IPS DF 19.7 (cell line): ENCODE measurements at regions not wholly inside any gene's neighbourhood (a gene's known extent, or its start where the extent isn't known, plus 50 kb on each side); places are given as distances from the start of the nearest gene placed in this dataset.

Experiments used
- DNase-seq: peaks from one replicate; pipeline ENCODE4 v3.0.0-alpha.2; 2013; ENCODE audit warnings: low read depth, low spot score

DNA sequence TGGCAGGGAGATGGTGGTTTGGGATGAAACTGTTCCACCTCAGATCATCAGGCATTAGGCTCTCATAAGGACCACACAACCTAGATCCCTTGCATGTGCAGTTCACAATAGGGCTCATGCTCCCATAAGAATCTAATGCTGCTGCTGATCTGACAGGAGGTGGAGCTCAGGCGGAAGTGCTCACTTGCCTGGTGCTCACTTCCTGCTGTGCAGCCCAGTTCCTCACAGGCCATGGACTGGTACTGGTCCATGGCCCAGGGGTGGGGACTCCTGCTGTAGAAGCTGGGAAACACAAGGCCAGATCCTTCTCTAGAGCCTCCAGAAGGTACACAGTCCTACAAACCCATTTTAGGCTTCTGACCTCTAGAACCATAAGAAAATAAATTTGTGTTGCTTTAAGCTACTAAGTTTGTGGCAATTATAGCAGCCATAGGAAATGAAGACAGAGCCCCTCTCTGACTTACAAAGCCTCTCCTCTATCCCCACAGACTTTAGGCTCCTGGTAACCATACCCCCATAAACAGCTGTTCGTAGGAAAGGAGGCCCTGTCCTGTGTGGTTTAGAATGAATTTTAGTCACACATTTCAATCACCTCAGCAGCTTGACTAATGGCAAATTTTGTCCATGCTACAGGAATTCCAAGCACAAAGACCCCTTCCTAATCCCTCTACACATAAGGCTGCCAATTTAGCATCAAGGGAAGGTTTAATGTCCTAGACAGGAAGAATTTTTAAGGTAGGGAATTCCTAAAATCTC lies 206.1 kb upstream of the PHYHIPL start:
- no peak for DNase-seq

DNA sequence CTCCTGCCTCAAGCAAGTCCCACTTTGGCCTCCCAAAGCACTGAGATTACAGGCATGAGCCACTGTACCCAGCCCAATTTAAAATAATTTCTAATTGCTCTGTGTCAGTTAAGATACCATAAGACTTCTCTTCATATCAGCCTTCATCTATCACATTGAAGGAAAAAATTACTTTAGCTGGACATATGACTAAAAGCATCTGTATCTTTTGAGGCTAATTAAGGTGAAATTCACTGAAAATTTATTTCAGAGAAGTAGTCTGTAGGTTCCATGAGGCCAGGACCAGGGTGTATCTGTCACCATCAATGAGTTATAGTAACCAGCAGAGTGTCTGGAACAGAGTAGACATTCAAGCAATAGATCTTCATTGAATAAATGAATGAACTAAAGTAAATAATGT lies 205.2 kb upstream of the PHYHIPL start:
- no peak for DNase-seq

DNA sequence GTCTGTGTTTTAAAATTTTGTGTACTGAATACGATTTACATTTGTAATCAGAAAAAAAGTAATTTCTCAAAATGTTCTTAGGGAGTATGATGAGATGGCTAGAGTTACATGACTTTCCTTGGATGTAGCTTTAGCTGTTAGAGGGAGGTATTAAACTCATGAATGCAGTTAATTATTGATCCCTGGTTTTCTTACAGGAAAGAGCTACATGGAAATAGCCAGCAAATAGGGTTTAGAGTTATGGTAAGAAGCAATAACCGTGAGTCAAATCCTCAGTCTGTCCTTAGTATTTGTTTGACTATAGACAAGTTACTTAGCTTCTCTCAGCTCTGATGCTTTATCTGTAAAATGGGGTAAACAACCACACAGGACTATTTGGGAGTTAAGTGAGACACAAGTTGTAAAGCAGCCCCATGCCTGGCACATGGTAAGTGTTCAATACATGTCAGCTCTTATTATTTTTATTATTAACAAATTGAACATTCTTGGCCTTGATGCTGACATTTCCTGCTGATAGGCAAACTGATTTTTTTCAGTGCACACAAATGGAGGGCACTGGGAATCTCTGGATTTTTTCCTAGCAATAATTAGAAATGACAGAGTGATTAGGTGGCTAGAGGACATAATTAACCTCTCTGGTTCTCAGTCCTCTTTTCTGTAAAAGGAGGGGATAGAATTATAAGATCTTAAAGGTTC lies 204.5 kb upstream of the PHYHIPL start:
- no peak for DNase-seq

DNA sequence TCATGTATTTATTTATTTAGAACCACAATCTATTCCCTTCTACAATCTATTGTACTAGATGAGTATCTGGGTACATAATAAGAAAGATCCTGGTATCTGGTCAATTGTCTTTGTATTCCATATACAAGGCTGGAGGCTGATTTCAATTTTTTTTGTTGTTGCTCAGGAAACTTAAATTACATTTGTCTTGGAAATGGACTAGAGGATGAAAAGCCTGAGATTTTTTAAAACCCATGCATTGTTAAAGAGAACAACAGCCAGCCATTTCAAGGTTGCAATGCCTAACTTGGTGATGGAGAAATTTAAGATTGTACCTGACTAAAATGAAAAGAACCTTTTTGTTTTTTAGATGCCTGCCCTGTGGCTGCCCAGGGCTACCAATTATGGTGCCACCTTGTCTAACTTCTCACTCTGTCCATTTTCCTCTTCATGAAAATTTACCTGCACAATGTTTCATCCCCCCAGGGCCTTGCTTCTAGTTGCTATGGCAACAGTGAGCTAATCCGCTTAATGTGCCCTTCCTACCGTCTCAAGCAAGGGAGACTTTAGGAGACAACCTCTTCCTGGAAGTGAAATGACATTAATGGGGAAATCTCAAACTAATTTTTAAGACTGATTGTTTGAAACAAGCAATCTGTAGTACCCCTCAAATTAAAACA lies 203.7 kb upstream of the PHYHIPL start:
- no peak for DNase-seq

DNA sequence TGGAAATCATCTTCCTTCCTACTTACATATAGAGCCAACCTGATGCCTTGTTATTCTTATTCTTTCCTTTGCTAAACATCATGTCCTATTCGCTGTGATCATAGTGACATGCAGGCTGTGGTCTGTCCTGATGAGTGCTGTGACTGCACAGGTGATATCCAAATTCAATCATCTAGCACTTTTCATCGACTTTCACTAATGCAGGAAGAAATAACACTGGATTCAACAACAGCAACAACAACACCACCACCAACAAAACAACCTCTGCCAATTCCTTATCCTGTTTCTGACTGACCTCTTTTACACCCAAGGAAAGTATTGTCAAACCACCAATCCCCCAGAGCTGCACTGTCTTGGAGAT lies 203.2 kb upstream of the PHYHIPL start:
- no peak for DNase-seq

DNA sequence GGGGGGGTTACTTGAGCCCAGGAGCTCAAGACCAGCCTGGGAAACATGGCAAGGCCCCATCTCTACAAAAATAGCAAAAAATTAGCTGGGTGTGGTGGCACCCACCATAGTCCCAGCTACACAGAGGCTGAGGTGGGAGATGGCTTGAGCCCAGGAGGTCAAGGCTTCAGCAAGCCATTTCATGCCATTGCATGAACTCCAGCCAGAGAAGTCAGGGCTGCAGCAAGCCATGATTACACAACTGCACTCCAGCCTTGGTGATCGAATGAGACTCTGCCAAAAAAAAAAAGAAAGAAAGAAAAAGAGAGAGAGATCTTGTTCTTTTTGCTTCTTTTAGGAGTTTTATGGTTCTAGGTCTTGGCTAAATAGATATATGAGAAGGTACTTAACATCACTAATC lies 200.2 kb upstream of the PHYHIPL start:
- no peak for DNase-seq

DNA sequence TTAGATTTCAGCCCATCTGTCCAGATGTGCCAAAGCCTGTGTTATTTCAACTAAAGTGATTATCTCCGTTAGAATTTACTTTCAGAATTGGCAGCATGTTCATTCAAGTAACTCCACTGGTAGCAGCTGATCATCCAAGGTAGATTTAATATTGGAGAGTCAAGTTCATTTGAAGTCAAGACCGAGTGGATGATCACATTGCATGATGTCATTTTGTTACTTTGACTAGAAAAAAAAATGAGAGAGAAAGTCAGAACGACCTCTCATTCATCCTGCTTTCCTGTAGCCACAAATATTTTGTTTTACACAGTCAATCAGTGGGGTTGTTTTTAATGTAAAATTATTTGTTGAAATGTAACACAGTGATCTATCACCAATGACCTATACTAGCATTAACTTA lies 196.7 kb upstream of the PHYHIPL start:
- no peak for DNase-seq

DNA sequence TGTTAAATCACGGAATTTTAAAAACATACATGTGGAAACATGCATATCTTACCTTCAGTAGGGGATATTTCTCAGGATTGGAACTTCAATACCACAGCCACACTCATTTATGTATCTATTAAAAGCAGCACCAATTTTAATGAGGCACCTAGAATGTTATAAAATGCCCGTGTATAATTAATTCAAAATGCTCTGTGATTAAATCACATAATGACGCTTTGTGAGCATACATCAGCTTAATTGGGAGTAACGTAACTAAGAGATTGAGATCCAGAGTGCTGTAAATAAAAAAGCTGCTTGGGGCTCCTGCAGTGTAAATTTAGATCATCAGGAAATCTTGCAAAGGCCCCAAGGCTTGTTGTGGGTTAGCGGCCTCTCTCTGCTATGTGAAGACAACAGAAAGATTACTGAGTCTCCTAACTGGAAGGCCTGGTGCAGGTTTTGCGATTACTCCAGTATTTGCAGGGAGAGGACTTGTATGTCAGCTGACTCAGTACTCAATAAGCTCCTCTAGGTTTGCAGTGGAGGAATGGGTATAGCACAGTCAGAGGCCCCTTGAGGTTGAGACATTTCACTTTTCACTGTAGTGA lies 195.5 kb upstream of the PHYHIPL start:
- DNase-seq, result no peak

DNA sequence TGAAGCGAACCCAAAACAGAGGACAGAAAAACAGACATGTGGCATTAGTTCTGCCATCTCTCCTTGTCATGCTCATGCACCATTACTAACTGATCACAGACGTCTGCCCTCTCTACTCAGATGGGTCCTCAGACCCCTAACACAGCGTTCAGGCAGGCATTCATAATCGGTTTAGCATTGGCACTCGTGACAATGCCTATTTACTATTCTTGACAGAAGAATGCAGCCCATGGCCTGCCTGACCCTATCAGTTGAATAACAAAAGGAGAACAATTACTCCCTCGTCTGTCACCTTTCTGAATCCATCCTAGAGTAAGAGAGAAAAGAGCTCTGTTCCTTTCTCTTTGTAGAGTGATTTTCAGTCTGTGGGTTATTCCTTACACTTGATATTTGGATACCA lies 194.6 kb upstream of the PHYHIPL start:
- no peak for DNase-seq

DNA sequence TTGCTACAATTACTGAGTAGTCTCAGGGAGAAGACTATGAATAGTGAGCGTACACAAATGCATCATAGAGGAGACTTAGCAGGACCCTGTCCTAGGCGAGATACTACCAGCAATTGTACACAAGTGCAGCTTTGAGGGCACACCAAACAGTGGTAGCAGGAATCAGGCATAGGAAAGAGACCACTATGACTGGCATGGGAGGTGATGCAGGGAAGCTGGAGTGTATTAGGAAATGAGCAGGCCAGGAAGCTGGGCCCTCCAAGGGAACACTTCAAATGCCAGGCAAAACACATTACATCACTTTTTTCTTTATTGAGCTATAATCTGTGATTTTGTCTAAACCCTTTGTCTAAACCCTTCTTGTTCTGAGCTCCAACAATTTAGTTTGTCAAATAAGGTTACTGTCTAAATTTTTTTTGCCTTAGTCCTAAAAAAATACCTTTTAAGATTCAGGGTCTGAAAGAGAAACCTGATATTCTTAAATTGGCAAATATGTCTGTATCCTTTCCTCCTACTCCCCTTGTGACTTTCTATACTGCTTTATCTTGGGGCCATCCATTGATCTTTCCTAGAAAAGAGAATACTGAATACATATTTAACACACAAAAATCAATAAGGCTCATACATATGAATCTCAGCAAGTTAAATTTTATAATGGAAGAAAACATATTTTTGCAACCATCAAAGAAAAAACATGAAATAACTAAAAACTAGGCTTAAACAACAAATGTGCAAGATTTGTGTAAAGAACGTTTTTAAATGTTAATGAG lies 193.8 kb upstream of the PHYHIPL start:
- no peak for DNase-seq

DNA sequence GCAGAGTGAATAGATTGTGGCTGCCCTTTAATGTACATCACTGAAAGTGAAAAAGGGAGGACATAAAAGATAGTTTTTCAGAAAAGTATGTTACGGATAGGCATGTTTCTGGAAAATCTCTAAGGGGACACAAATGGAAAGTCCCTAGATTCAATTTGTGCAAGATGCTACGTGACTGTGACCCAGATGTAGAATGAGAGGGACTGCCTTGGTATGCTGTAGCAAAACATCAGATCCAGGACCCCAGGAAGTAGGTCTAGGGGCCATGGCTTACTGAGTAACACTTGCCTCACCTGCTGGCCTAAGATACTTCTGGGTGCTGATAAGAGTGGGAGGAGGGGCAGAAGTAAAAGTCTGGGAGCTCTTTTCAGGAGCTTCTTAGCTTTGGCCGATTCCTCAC lies 191.2 kb upstream of the PHYHIPL start:
- no peak for DNase-seq

DNA sequence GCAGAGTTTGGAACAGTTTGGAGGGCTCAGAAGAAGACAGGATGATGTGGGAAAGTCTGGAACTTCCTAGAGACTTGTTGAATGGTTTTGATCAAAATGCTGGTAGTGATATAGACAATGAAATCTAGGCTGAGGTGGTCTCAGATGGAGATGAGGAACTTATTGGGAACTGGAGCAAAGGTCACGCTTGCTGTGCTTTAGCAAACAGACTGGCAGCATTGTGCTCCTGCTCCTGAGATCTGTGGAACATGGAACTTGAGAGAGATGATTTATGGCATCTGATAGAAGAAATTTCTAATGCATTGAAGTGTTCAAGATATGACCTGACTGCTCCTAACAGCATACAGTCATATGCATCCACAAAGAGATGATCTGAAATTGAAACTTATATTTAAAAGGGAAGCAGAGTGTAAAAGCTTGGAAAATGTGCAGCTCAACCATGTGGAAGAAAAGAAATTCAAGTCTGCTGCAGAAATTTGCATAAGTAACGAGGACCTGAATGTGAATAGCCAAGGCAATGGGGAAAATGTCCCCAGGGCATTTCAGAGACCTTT lies 186.9 kb upstream of the PHYHIPL start:
- DNase-seq, result no peak

DNA sequence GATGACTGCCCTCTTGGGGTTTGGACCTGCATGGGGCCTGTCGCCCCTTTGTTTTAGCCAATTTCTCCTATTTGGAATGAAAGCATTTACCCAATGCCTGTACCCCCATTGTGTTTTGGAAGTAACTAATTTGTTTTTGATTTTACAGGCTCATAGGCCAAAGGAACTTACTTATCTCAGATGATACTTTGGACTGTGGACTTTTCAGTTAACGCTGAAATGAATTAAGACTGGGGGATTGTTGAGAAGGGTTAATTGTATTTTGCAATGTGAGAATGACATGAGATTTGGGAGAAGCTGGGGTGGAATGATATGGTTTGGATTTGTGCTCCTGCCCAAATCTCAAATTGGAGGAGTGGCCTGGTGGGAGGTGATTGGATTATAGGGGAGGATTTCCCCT lies 185.8 kb upstream of the PHYHIPL start:
- no peak for DNase-seq

DNA sequence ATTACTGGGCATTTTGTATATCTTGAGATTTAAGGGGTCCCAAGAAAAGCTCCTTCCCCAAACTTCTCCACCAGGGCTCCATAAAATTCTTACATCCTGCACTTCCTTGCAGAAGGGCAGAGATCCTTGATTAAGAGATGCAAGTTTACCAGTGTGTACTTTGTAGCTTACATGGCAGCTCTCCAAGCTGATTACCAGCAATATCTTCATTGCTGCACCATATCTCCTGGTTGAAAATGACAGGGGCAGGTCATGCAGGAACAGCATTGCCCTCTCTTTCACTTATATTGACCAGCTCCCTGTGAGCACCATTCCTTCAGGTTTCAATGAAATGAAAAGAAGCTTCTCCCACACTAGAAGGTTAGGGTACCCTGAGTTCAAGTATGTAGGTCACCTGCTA lies 184.6 kb upstream of the PHYHIPL start:
- DNase-seq, result no peak

DNA sequence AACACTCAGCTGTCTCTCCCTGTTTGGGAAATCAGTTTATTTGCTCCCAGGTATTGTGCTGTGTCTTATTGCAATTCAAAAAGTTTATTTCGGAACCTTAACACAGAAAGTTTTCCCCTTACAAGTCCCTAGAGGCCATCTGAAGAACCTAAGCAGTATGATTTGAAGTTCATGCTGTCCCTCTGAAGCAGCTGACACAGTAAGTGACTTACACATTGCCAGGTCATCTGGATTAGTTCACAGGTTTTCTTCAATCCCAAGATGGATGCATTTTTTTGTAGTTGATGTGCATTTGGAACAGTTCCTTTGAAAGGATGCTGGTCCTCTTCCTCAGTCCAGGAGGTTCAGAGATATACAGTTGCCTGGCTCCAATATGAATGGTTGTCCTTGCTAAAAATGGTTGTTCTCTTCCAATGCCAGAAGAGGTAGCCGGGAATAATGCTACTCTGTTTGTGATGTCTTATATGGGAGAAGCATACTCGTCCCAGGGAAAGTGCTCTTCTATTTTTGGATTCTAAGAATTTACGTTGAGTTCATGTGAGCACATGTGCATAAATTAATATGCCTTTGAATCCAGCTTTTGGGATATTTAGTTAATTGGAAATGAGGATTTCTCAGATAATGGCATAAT lies 183.5 kb upstream of the PHYHIPL start:
- no peak for DNase-seq

DNA sequence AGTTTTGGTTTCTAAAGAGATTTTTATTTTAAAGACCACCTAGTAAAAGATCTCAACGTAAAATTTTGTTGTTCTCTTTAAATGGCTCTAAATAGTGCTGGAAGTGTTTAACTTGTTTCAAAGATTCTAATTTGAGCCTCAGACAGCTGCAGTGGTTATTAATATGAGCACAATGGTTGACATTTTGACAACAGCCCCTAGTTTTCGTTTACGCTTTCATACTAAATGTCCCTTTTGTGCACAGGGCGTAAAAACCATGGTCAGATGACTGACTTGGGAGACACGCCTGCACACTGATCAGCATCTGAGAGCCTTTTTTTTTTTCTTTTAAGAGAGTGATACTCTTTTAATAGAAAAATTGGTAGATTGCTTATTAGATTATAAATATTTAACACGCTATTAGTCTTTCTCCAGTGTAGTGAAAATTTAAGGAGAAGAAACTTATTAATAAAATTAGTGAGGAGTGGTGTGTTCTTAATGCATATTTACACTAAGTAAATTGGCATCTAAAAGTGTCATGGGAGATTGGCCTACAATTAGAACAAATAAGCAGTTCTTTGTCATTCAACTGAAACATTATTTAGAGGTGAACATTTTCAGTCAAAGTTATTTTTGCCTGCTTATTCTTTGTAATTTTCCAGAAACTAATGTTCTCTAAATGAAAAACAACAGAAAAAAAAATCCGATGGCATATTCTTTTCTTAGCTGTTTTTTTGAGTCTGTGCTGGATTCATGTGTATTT lies 182.8 kb upstream of the PHYHIPL start:
- DNase-seq, result no peak

DNA sequence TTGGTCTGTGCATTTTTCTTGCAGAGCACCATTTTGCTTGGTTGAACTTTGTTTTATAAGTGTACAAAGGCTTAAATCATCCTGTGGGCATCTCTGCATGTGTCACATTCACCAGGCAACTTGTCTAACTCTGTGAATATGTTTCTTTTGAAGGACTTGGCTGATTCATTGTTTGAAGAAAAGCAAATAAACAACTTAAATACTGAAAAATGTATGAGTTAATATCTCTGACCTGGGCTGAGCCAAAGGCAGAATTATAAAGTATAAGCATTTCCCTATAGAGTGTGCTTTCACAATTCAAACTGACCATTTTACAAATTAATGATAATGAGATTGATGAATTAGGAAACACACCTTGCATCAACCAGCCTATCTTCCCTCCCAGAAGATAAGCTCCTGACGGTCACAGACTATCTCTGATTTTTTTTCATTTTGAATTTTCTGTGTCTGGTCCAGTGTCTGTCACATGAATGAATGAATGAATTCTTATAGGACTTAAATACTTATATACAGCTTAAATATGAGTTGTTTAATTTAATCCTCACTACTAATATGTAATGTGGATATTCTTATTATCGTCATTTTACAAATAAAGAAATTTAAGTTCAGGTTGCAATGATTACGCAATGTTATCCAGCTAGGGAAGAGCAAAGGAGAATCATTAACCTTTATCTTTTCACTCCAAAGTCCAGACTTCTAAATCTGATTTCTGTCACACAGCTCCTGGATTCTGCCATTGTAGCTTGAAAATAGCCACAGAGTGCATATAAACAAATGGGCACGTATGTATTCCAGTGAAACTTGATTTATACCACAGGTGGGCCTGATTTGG lies 182.0 kb upstream of the PHYHIPL start:
- no peak for DNase-seq

DNA sequence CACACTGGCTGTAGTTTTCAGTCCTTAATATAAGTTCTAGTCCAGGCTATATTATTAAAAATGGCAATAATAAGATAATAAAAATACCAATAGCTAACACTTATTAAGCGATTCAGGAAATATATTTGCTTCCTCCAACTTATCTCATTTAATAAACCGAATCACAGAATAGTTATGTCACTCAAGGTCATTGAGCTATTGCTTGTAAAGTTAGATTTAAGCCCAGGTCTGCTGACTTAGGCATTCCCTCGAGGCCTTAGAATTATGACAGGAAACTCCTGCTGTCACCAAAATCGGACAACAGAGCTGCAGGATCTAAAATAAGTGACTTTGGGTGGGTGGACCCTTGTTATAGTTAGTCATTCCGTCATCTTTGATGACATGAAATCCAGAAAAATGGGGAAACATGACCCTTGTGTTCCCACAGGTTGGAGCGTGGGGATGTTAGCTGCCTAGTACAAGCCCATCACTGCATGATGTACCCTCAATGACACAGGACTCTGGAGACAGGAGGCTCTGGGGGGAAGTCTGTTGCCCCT lies 181.3 kb upstream of the PHYHIPL start:
- DNase-seq, result no peak

DNA sequence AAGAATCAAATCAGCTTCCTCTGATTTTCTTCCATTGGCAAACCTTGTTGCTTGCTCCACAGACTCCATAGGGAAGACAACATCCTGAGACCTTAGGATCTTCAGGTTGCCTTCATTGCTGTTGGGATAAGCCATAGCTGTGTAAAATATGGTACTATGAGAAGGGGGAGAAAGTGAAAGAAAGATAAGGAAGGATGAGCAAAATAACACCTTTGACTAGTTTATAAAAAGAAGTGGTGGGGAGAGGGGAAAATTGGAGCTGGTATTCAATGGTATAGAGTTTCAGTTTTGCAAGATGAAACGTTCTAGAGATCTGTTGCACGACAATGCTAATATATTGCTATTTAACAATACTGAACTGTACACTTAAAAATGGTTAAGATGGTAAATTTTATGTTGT lies 180.4 kb upstream of the PHYHIPL start:
- no peak for DNase-seq
